ENCODE measurements at regions not wholly inside any gene's neighbourhood (a gene's known extent, or its start where the extent isn't known, plus 50 kb on each side); places are given as distances from the start of the nearest gene placed in this dataset.
"Not testable (repeated sequence)": the region's sequence is repeated elsewhere in the genome, so short reads cannot be mapped to it uniquely, and the experiment has no call there.

GRCh38 chr3:153853163-153853562, 268.0 kb upstream of the ARHGEF26 start:
- no peak for TF ChIP-seq CTCF (IDR thresholded peaks at IDR 0.05; ENCODE audit: borderline replicate concordance, insufficient read depth, low read depth, low read length)
- H3K4me3 ChIP-seq (ENCODE audit: low read depth, low read length): no peak overlapping the region

- 0 out of 2 replicates have a peak, but pooled peaks have one; percentile 11 for TF ChIP-seq CTCF (IDR thresholded peaks at IDR 0.05; ENCODE audit: borderline replicate concordance, insufficient read depth, low read depth, low read length)
- no peak overlapping the region for H3K4me3 ChIP-seq (ENCODE audit: low read depth, low read length)
These were observed 265.4 kb upstream of the ARHGEF26 start for GRCh38 chr3:153855772-153856171.

GRCh38 chr3:153856932-153857331, 264.3 kb upstream of the ARHGEF26 start:
- H3K4me3 ChIP-seq (ENCODE audit: low read depth, low read length): no peak overlapping the region
- TF ChIP-seq CTCF (IDR thresholded peaks at IDR 0.05; ENCODE audit: borderline replicate concordance, insufficient read depth, low read depth, low read length): no peak

- TF ChIP-seq CTCF (IDR thresholded peaks at IDR 0.05; ENCODE audit: borderline replicate concordance, insufficient read depth, low read depth, low read length): no peak
- H3K4me3 ChIP-seq (ENCODE audit: low read depth, low read length): no peak overlapping the region
These were observed 256.4 kb upstream of the ARHGEF26 start for GRCh38 chr3:153864793-153865192.

- no peak overlapping the region for H3K4me3 ChIP-seq (ENCODE audit: low read depth, low read length)
- no peak for TF ChIP-seq CTCF (IDR thresholded peaks at IDR 0.05; ENCODE audit: borderline replicate concordance, insufficient read depth, low read depth, low read length)
These were observed 254.3 kb upstream of the ARHGEF26 start for GRCh38 chr3:153866901-153867300.

- H3K4me3 ChIP-seq (ENCODE audit: low read depth, low read length): not testable (repeated sequence)
These were observed 246.8 kb upstream of the ARHGEF26 start for GRCh38 chr3:153874348-153874747.

- no peak overlapping the region for H3K4me3 ChIP-seq (ENCODE audit: low read depth, low read length)
- no peak for TF ChIP-seq CTCF (IDR thresholded peaks at IDR 0.05; ENCODE audit: borderline replicate concordance, insufficient read depth, low read depth, low read length)
These were observed 240.7 kb upstream of the ARHGEF26 start for GRCh38 chr3:153880493-153880892.

- no peak for TF ChIP-seq CTCF (IDR thresholded peaks at IDR 0.05; ENCODE audit: borderline replicate concordance, insufficient read depth, low read depth, low read length)
- H3K4me3 ChIP-seq (ENCODE audit: low read depth, low read length): no peak overlapping the region
These were observed 240.0 kb upstream of the ARHGEF26 start for GRCh38 chr3:153881201-153881600.

Measured in GM12875 (cell line).